ENCODE measurements at regions not wholly inside any gene's neighbourhood (a gene's known extent, or its start where the extent isn't known, plus 50 kb on each side); places are given as distances from the start of the nearest gene placed in this dataset.
A peak's percentile ranks its signal among the peaks of the same experiment; 100 is the strongest.

GRCh38 chr5:60256546-60256945 is 363.0 kb upstream of the PDE4D start:
- no peak for DNase-seq

- peak in 2 of 14 donors; percentile 14 to 22 for DNase-seq
Observed at GRCh38 chr5:60248901-60249300, 355.4 kb upstream of the PDE4D start.

GRCh38 chr5:60243713-60244112 is 350.2 kb upstream of the PDE4D start:
- no peak for DNase-seq

GRCh38 chr5:60232036-60232795 is 338.7 kb upstream of the PDE4D start:
- no peak for DNase-seq

GRCh38 chr5:60230456-60230855 is 336.9 kb upstream of the PDE4D start:
- DNase-seq = no peak

- DNase-seq = no peak
Observed at GRCh38 chr5:60229691-60230185, 336.2 kb upstream of the PDE4D start.

GRCh38 chr5:60228676-60229075 is 335.1 kb upstream of the PDE4D start:
- DNase-seq = peak in 1 of 14 donors; percentile 13

- DNase-seq = no peak
Observed at GRCh38 chr5:60226128-60226527, 332.6 kb upstream of the PDE4D start.

- DNase-seq = peak in 1 of 14 donors; percentile 1
Observed at GRCh38 chr5:60223342-60223741, 329.8 kb upstream of the PDE4D start.

- no peak for DNase-seq
Observed at GRCh38 chr5:60219921-60220320, 326.4 kb upstream of the PDE4D start.

GRCh38 chr5:60210810-60211209 is 317.3 kb upstream of the PDE4D start:
- DNase-seq = no peak

- DNase-seq = no peak
Observed at GRCh38 chr5:60209146-60209840, 315.8 kb upstream of the PDE4D start.

- DNase-seq = peak in 2 of 14 donors; percentile 12 to 79
Observed at GRCh38 chr5:60208716-60209115, 315.2 kb upstream of the PDE4D start.

- no peak for DNase-seq
Observed at GRCh38 chr5:60207040-60207439, 313.5 kb upstream of the PDE4D start.

GRCh38 chr5:60206234-60206633 is 312.7 kb upstream of the PDE4D start:
- no peak for DNase-seq

- DNase-seq = no peak
Observed at GRCh38 chr5:60205071-60205470, 311.5 kb upstream of the PDE4D start.

- DNase-seq = peak in 2 of 14 donors; percentile 3 to 23
Observed at GRCh38 chr5:60196385-60197113, 303.0 kb upstream of the PDE4D start.

- DNase-seq = no peak
Observed at GRCh38 chr5:60195551-60195950, 302.0 kb upstream of the PDE4D start.

- DNase-seq = no peak
Observed at GRCh38 chr5:60195083-60195482, 301.6 kb upstream of the PDE4D start.

GRCh38 chr5:60185231-60186099 is 291.9 kb upstream of the PDE4D start:
- DNase-seq = no peak

GRCh38 chr5:60184606-60185005 is 291.1 kb upstream of the PDE4D start:
- DNase-seq = no peak

GRCh38 chr5:60183881-60184280 is 290.4 kb upstream of the PDE4D start:
- no peak for DNase-seq
